Panc1 (cell line): ENCODE measurements at regions not wholly inside any gene's neighbourhood (a gene's known extent, or its start where the extent isn't known, plus 50 kb on each side); places are given as distances from the start of the nearest gene placed in this dataset.
A peak's percentile ranks its signal among the peaks of the same experiment; 100 is the strongest.

Experiments used
- ATAC-seq: fragments of 200-7000 bp; cut with Tn5 transposase; 2 replicates; pipeline ENCODE4 v1.9.1; 2020; ENCODE audit warnings: mild to moderate bottlenecking, moderate library complexity
- BruUV-seq: library from RNA; stranded (reverse); fragments of 400-500 nt; replicated peaks from 2 replicates; lab custom pipeline; 2021; lab: Mats Ljungman, UMichigan
- CTCF ChIA-PET: fragments of 300-600 bp; sonication (Branson Sonifier 250); formaldehyde crosslinking; loops from one replicate; lab custom pipeline; 2022; ENCODE audit warnings: antibody characterized with exemption; lab: Charles Lee
- POLR2A ChIA-PET: fragments of 300-600 bp; sonication (Branson Sonifier 250); formaldehyde crosslinking; loops from one replicate; lab custom pipeline; 2022; ENCODE audit warnings: antibody characterized with exemption; lab: Charles Lee
- DNase-seq: peaks from one replicate; pipeline ENCODE4 v3.0.0-alpha.2; 2010; ENCODE audit warnings: low read depth, low spot score
- H3K27ac ChIP-seq: 2 replicates; pipeline ENCODE4 v1.5.1; 2011; ENCODE audit warnings: mild to moderate bottlenecking, low read length, inconsistent platforms
- H3K27me3 ChIP-seq: fragments of 200-500 bp; sonication (Bioruptor generic); 2 replicates; pipeline ENCODE4 v1.6.0; 2014; ENCODE audit warnings: low read length, inconsistent platforms; ENCODE audit not compliant: control insufficient read depth, insufficient read depth
- H3K36me3 ChIP-seq: fragments of 200-500 bp; sonication (Bioruptor generic); 2 replicates; pipeline ENCODE4 v1.5.1; 2014; ENCODE audit warnings: inconsistent platforms, mild to moderate bottlenecking, low read length, moderate library complexity; ENCODE audit not compliant: control insufficient read depth, insufficient read depth
- H3K4me1 ChIP-seq: 2 replicates; pipeline ENCODE4 v1.5.1; 2011; ENCODE audit warnings: inconsistent platforms, mild to moderate bottlenecking, low read length, moderate library complexity; ENCODE audit not compliant: control insufficient read depth, insufficient read depth
- H3K4me3 ChIP-seq, 2 experiments: 2 replicates each; pipeline ENCODE4 v1.5.1; 2011 to 2012; ENCODE audit warnings: low read depth in 2 of 2, low read length in 2 of 2, mild to moderate bottlenecking in 2 of 2, inconsistent platforms in 1 of 2, moderate library complexity in 1 of 2
- H3K9me3 ChIP-seq: fragments of 200-500 bp; sonication (Bioruptor generic); 2 replicates; pipeline ENCODE4 v1.5.1; 2014; ENCODE audit warnings: low read depth, mild to moderate bottlenecking, inconsistent platforms, low read length, moderate library complexity; ENCODE audit not compliant: control insufficient read depth, insufficient read depth
- CTCF ChIP-seq: fragments of 450-650 bp; IDR thresholded peaks from 2 replicates; pipeline ENCODE4 v1.5.1; 2017; ENCODE audit warnings: mild to moderate bottlenecking
- POLR2AphosphoS5 ChIP-seq: IDR thresholded peaks from 2 replicates; pipeline ENCODE4 v1.6.1; 2012; ENCODE audit warnings: mild to moderate bottlenecking, low read depth, low read length, moderate library complexity
- REST ChIP-seq, 2 experiments: IDR thresholded peaks; 2 replicates each; pipeline ENCODE4 v1.6.1; 2011 to 2012; ENCODE audit warnings: low read depth in 2 of 2, control low read depth in 1 of 2, low read length in 1 of 2, mild to moderate bottlenecking in 1 of 2, moderate library complexity in 1 of 2; ENCODE audit not compliant: insufficient read depth in 1 of 2
- SIN3A ChIP-seq: IDR thresholded peaks from 2 replicates; pipeline ENCODE4 v1.6.1; 2012; ENCODE audit warnings: low read depth, mild to moderate bottlenecking, low read length, moderate library complexity, borderline replicate concordance; ENCODE audit not compliant: insufficient read depth
- TCF7L2 ChIP-seq: IDR thresholded peaks from 2 replicates; pipeline ENCODE4 v1.6.1; 2011; ENCODE audit warnings: mild to moderate bottlenecking, low read depth, low read length, inconsistent platforms
- in situ Hi-C: cut with HindIII; loops from 2 replicates; pipeline ENCODE4 v1.10.0; 2016; ENCODE audit warnings: low sequenced_read_pairs, low pct_unique_long_range_greater_than_20kb
- intact Hi-C: fragments of 100-400 bp; cut with micrococcal nuclease; formaldehyde crosslinking; loops from one replicate; pipeline ENCODE4 v1.10.0; 2022; ENCODE audit not compliant: unreplicated experiment

- BruUV-seq: no TSS peak
- no peak overlapping the region for H3K4me3 ChIP-seq
- in situ Hi-C loops: no loop called here
- no peaks in the 10 kb centered on the region for H3K4me1 ChIP-seq
- DNase-seq: peak; percentile 1
- POLR2A ChIA-PET: no interaction called here
- no peaks in the 10 kb centered on the region for H3K9me3 ChIP-seq
- CTCF ChIA-PET: no interaction called here
- H3K27me3 ChIP-seq: no peaks in the 10 kb centered on the region
- no peaks in the 10 kb centered on the region for H3K36me3 ChIP-seq
- H3K27ac ChIP-seq: peak overlapping the region; percentile 66; the same call in 1 of the 2 replicates
- peak; percentile 84 for ATAC-seq
- TF ChIP-seq POLR2AphosphoS5 (no peak), TCF7L2 (no peak), SIN3A (no peak)
- intact Hi-C loops: no loop called here
These were observed 932.5 kb upstream of the MIR17HG start for GRCh38 chr13:90414691-90415596.

GRCh38 chr13:90415902-90416301, 931.6 kb upstream of the MIR17HG start:
- H3K27me3 ChIP-seq: no peaks in the 10 kb centered on the region
- no peak overlapping the region for H3K4me3 ChIP-seq
- no TSS peak for BruUV-seq
- H3K27ac ChIP-seq: peak overlapping the region; percentile 59; the same call in 1 of the 2 replicates
- TF ChIP-seq CTCF (no peak), SIN3A (no peak), REST (IDR thresholded peaks at IDR 0.05; ENCODE audit: insufficient read depth in 1 of 2, low read depth in 2 of 2, low read length in 1 of 2) (no peak), TCF7L2 (no peak), POLR2AphosphoS5 (no peak)
- ATAC-seq (no peak), DNase-seq (no peak)
- intact Hi-C loops (no loop called here), in situ Hi-C loops (no loop called here)
- no peaks in the 10 kb centered on the region for H3K4me1 ChIP-seq
- ChIA-PET CTCF (no interaction called here), POLR2A (no interaction called here)
- H3K9me3 ChIP-seq: no peaks in the 10 kb centered on the region
- H3K36me3 ChIP-seq: no peaks in the 10 kb centered on the region

GRCh38 chr13:90416519-90416918, 931.0 kb upstream of the MIR17HG start:
- DNase-seq: no peak
- CTCF ChIA-PET: no interaction called here
- in situ Hi-C loops (no loop called here), intact Hi-C loops (no loop called here)
- H3K4me3 ChIP-seq: no peak overlapping the region
- POLR2A ChIA-PET: no interaction called here
- no TSS peak for BruUV-seq
- TF ChIP-seq CTCF (no peak), REST (IDR thresholded peaks at IDR 0.05; ENCODE audit: insufficient read depth in 1 of 2, low read depth in 2 of 2, low read length in 1 of 2) (no peak)
- no peaks in the 10 kb centered on the region for H3K9me3 ChIP-seq
- ATAC-seq: no peak
- no peak overlapping the region for H3K27ac ChIP-seq
- no peaks in the 10 kb centered on the region for H3K36me3 ChIP-seq
- no peaks in the 10 kb centered on the region for H3K27me3 ChIP-seq
- H3K4me1 ChIP-seq: no peaks in the 10 kb centered on the region
